Erythroblast (primary cell): ENCODE measurements at regions not wholly inside any gene's neighbourhood (a gene's known extent, or its start where the extent isn't known, plus 50 kb on each side); places are given as distances from the start of the nearest gene placed in this dataset.

Source experiments
- GATA1 ChIP-seq: IDR thresholded peaks from 2 replicates; pipeline ENCODE4 v1.6.1; 2011; ENCODE audit warnings: low read depth, mild to moderate bottlenecking, control low read depth, low read length, moderate library complexity
- POLR2A ChIP-seq: IDR thresholded peaks from 2 replicates; pipeline ENCODE4 v1.6.1; 2011; ENCODE audit warnings: mild to moderate bottlenecking, low read length

- TF ChIP-seq POLR2A (no peak), GATA1 (no peak)
Observed at GRCh38 chr5:107058235-107058634, 612.5 kb downstream of the EFNA5 start.
